GM18873 (cell line): ENCODE measurements at regions not wholly inside any gene's neighbourhood (a gene's known extent, or its start where the extent isn't known, plus 50 kb on each side); places are given as distances from the start of the nearest gene placed in this dataset.
"Not testable (repeated sequence)": the region's sequence is repeated elsewhere in the genome, so short reads cannot be mapped to it uniquely, and the experiment has no call there.

Source experiments
- ATAC-seq: cut with Tn5 transposase; IDR thresholded peaks from one replicate; pipeline ENCODE4 v1.9.1; 2021; ENCODE audit warnings: mild to moderate bottlenecking, moderate library complexity, moderate number of reproducible peaks; ENCODE audit not compliant: unreplicated experiment, low FRiP score

GRCh38 chr9:109652971-109653370, 127.0 kb upstream of the PALM2AKAP2 start:
- ATAC-seq, result no peak

GRCh38 chr9:109653470-109653869, 126.5 kb upstream of the PALM2AKAP2 start:
- ATAC-seq, result no peak

GRCh38 chr9:109663978-109664377, 116.0 kb upstream of the PALM2AKAP2 start:
- ATAC-seq, result not testable (repeated sequence)

GRCh38 chr9:109665736-109666135, 114.3 kb upstream of the PALM2AKAP2 start:
- ATAC-seq, result not testable (repeated sequence)

GRCh38 chr9:109681301-109681700, 98.7 kb upstream of the PALM2AKAP2 start:
- ATAC-seq, result no peak

GRCh38 chr9:109682227-109682626, 97.8 kb upstream of the PALM2AKAP2 start:
- no peak for ATAC-seq

- no peak for ATAC-seq
Observed at GRCh38 chr9:109683521-109683920, 96.5 kb upstream of the PALM2AKAP2 start.

- ATAC-seq, result no peak
Observed at GRCh38 chr9:109689701-109690100, 90.3 kb upstream of the PALM2AKAP2 start.

- no peak for ATAC-seq
Observed at GRCh38 chr9:109699019-109699418, 81.0 kb upstream of the PALM2AKAP2 start.

GRCh38 chr9:109704546-109704945, 75.5 kb upstream of the PALM2AKAP2 start:
- ATAC-seq, result no peak

GRCh38 chr9:109705515-109705914, 74.5 kb upstream of the PALM2AKAP2 start:
- no peak for ATAC-seq

- no peak for ATAC-seq
Observed at GRCh38 chr9:109707355-109707754, 72.6 kb upstream of the PALM2AKAP2 start.

- no peak for ATAC-seq
Observed at GRCh38 chr9:109708451-109708945, 71.5 kb upstream of the PALM2AKAP2 start.

GRCh38 chr9:109709866-109710265, 70.1 kb upstream of the PALM2AKAP2 start:
- no peak for ATAC-seq

GRCh38 chr9:109710830-109711229, 69.2 kb upstream of the PALM2AKAP2 start:
- no peak for ATAC-seq

- no peak for ATAC-seq
Observed at GRCh38 chr9:109715344-109715743, 64.7 kb upstream of the PALM2AKAP2 start.

GRCh38 chr9:109716631-109717030, 63.4 kb upstream of the PALM2AKAP2 start:
- ATAC-seq, result no peak

- no peak for ATAC-seq
Observed at GRCh38 chr9:109717342-109717741, 62.7 kb upstream of the PALM2AKAP2 start.

- ATAC-seq, result no peak
Observed at GRCh38 chr9:109718861-109719260, 61.1 kb upstream of the PALM2AKAP2 start.

- ATAC-seq, result no peak
Observed at GRCh38 chr9:109721001-109721400, 59.0 kb upstream of the PALM2AKAP2 start.

- no peak for ATAC-seq
Observed at GRCh38 chr9:109722007-109722406, 58.0 kb upstream of the PALM2AKAP2 start.

- no peak for ATAC-seq
Observed at GRCh38 chr9:109723781-109724180, 56.2 kb upstream of the PALM2AKAP2 start.

GRCh38 chr9:109725460-109725859, 54.5 kb upstream of the PALM2AKAP2 start:
- no peak for ATAC-seq
